Transverse colon (tissue), 4 donors: ENCODE measurements at regions not wholly inside any gene's neighbourhood (a gene's known extent, or its start where the extent isn't known, plus 50 kb on each side); places are given as distances from the start of the nearest gene placed in this dataset.

ENCODE experiments used
- DNase-seq: peaks from one replicate; pipeline ENCODE4 v3.0.0-alpha.2; 2019
- H3K27ac ChIP-seq, 4 donors: fragments of 200-600 bp; sonication (generic); 2 replicates each; pipeline ENCODE4 v1.5.1; 2016 to 2018; ENCODE audit warnings: inconsistent platforms in 4 of 4
- H3K27me3 ChIP-seq: fragments of 200-600 bp; sonication (generic); 2 replicates; pipeline ENCODE4 v1.5.1; 2017; ENCODE audit warnings: inconsistent platforms
- H3K36me3 ChIP-seq, 4 donors: fragments of 200-600 bp; sonication (generic); 2 replicates each; pipeline ENCODE4 v1.5.1; 2017 to 2019; ENCODE audit warnings: inconsistent platforms in 4 of 4
- H3K4me1 ChIP-seq, 4 donors: fragments of 200-600 bp; sonication (generic); 2 replicates each; pipeline ENCODE4 v1.5.1; 2017 to 2020; ENCODE audit warnings: inconsistent platforms in 4 of 4
- H3K4me3 ChIP-seq, 4 donors: fragments of 200-600 bp; sonication (generic); 1 replicate in 1 of 4; 2 replicates in 3 of 4; pipeline versions ENCODE4 v1.5.1 to v1.6.1; 2017 to 2019; ENCODE audit warnings: inconsistent platforms in 4 of 4
- H3K9me3 ChIP-seq, 2 donors: fragments of 200-600 bp; sonication (generic); 2 replicates each; pipeline ENCODE4 v1.5.1; 2017 to 2019; ENCODE audit warnings: inconsistent platforms in 2 of 2
- CTCF ChIP-seq, 5 experiments: fragments of 200-600 bp in 3 of 5; fragments of 450-650 bp in 2 of 5; sonication (generic) in 3 of 5; IDR thresholded peaks; 1 replicate in 2 of 5; 2 replicates in 3 of 5; pipeline ENCODE4 v1.5.1; 2016 to 2017; ENCODE audit warnings: antibody characterized with exemption in 5 of 5, inconsistent platforms in 3 of 5, mild to moderate bottlenecking in 2 of 5, moderate library complexity in 1 of 5
- EP300 ChIP-seq: sonication (generic); formaldehyde crosslinking; IDR thresholded peaks from one replicate; pipeline ENCODE4 v1.6.1; 2017; ENCODE audit warnings: antibody characterized with exemption, low read depth
- POLR2A ChIP-seq: fragments of 450-650 bp; IDR thresholded peaks from one replicate; pipeline ENCODE4 v1.6.1; 2016; ENCODE audit warnings: antibody characterized with exemption, mild to moderate bottlenecking, moderate library complexity
- POLR2AphosphoS5 ChIP-seq, 3 donors: sonication (generic); formaldehyde crosslinking; IDR thresholded peaks; one replicate each; pipeline ENCODE4 v1.6.1; 2016; ENCODE audit warnings: antibody characterized with exemption in 3 of 3
- WGBS, 2 donors: methylation state at CpG; one replicate each; pipeline ENCODE4 v1.1.5; 2018; ENCODE audit warnings: low coverage in 1 of 2; 5-methylcytosine and 5-hydroxymethylcytosine counted together
- in situ Hi-C, 4 donors: fragments of 200-750 bp; cut with MboI; loops; one replicate each; pipeline versions ENCODE4 v1.15.0 to v1.15.1; 2017; ENCODE audit warnings: low sequenced_read_pairs in 3 of 4, low pct_ligation_motif_present in 1 of 4, low pct_unique_long_range_greater_than_20kb in 1 of 4
- intact Hi-C: fragments of 100-400 bp; cut with DNase I; formaldehyde crosslinking; loops from one replicate; pipeline ENCODE4 v1.15.1; 2023; ENCODE audit warnings: low total_unique reads

GRCh38 chr11:101331411-101331810 lies 201.8 kb upstream of the PGR start:
- no peak overlapping the region for H3K4me3 ChIP-seq
- no peaks in the 10 kb centered on the region for H3K27me3 ChIP-seq
- TF ChIP-seq EP300, result no peak
- no peak for TF ChIP-seq POLR2AphosphoS5 (IDR thresholded peaks at IDR 0.05)
- no peak for TF ChIP-seq CTCF (IDR thresholded peaks at IDR 0.05)
- TF ChIP-seq POLR2A, result no peak
- intact Hi-C loops (no loop called here), in situ Hi-C loops (no loop called here)
- no peak overlapping the region for H3K27ac ChIP-seq
- H3K4me1 ChIP-seq, result no peaks in the 10 kb centered on the region
- DNase-seq, result no peak
- no peaks in the 10 kb centered on the region for H3K36me3 ChIP-seq
- H3K9me3 ChIP-seq, result no peaks in the 10 kb centered on the region
- 58 to 69% methylated on average over 4 of the region's 4 CpGs for WGBS, 2 donors

DNA sequence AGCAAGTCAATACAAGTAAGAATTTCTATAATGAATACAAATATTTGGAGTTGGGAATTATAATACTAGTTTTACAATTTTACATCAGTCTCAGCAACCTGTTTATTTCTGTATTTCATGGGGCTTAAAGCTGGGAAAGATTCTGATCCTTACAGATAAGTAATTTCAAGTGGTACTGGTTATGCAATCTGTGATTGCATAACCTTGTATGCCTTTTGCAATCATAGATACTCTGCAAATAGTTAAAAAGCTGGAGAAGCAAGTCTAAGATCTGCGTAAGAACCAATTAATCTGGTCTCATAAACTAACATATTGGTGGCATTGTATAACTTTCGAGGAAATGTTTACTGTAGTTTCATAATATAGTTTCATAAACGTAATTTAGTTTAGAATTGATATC lies 198.3 kb upstream of the PGR start:
- in situ Hi-C loops (no loop called here), intact Hi-C loops (no loop called here)
- H3K36me3 ChIP-seq, result no peaks in the 10 kb centered on the region
- DNase-seq, result no peak
- H3K27ac ChIP-seq, result no peak overlapping the region
- WGBS, 2 donors, result 31 to 46% methylated on average over 3 of the region's 3 CpGs
- no peaks in the 10 kb centered on the region for H3K27me3 ChIP-seq
- H3K9me3 ChIP-seq, result no peaks in the 10 kb centered on the region
- no peaks in the 10 kb centered on the region for H3K4me1 ChIP-seq
- H3K4me3 ChIP-seq, result no peak overlapping the region
- TF ChIP-seq POLR2AphosphoS5 (IDR thresholded peaks at IDR 0.05) (no peak), CTCF (IDR thresholded peaks at IDR 0.05) (no peak), POLR2A (no peak), EP300 (no peak)

- no peaks in the 10 kb centered on the region for H3K27me3 ChIP-seq
- H3K36me3 ChIP-seq, result no peaks in the 10 kb centered on the region
- intact Hi-C loops (no loop called here), in situ Hi-C loops (no loop called here)
- H3K27ac ChIP-seq, result no peak overlapping the region
- no peak for DNase-seq
- TF ChIP-seq POLR2A (no peak), POLR2AphosphoS5 (IDR thresholded peaks at IDR 0.05) (no peak), EP300 (no peak), CTCF (IDR thresholded peaks at IDR 0.05) (no peak)
- no peaks in the 10 kb centered on the region for H3K4me1 ChIP-seq
- no peaks in the 10 kb centered on the region for H3K9me3 ChIP-seq
- H3K4me3 ChIP-seq, result no peak overlapping the region
Observed at GRCh38 chr11:101326141-101326540, 196.5 kb upstream of the PGR start.

- Histone ChIP-seq H3K4me1 (no peaks in the 10 kb centered on the region), H3K27ac (no peak overlapping the region), H3K4me3 (no peak overlapping the region), H3K27me3 (no peaks in the 10 kb centered on the region), H3K36me3 (no peaks in the 10 kb centered on the region), H3K9me3 (no peaks in the 10 kb centered on the region)
- no peak for DNase-seq
- in situ Hi-C loops, result no loop called here
- TF ChIP-seq CTCF (IDR thresholded peaks at IDR 0.05) (peak in 1 of 5 experiments; percentile 10), EP300 (no peak)
- intact Hi-C loops, result no loop called here
- 23 to 48% methylated on average over 1 to 2 of the region's 2 CpGs for WGBS, 2 donors
Observed at GRCh38 chr11:101323997-101324396, 194.4 kb upstream of the PGR start.
